Bronchial epithelial cell (primary cell): ENCODE measurements at regions not wholly inside any gene's neighbourhood (a gene's known extent, or its start where the extent isn't known, plus 50 kb on each side); places are given as distances from the start of the nearest gene placed in this dataset.
A peak's percentile ranks its signal among the peaks of the same experiment; 100 is the strongest.

Source experiments
- DNase-seq: peaks from one replicate; pipeline ENCODE4 v3.0.0-alpha.2; 2010; ENCODE audit warnings: low read depth
- FAIRE-seq: peaks from 2 replicates; lab custom pipeline; 2011; peaks lifted over from hg19 to GRCh38; lab: Jason Lieb, UNC
- H3K27me3 ChIP-seq: 2 replicates; pipeline ENCODE4 v1.5.1; 2011; ENCODE audit warnings: low read length; ENCODE audit not compliant: control insufficient read depth, insufficient read depth
- H3K36me3 ChIP-seq: 2 replicates; pipeline ENCODE4 v1.5.1; 2011; ENCODE audit warnings: low read length; ENCODE audit not compliant: control insufficient read depth, insufficient read depth
- H3K4me3 ChIP-seq: 2 replicates; pipeline ENCODE4 v1.5.1; 2011; ENCODE audit warnings: mild to moderate bottlenecking, low read depth, low read length, control low read depth
- CTCF ChIP-seq: IDR thresholded peaks from 2 replicates; pipeline ENCODE4 v1.5.1; 2011; ENCODE audit warnings: mild to moderate bottlenecking, moderate library complexity, low read length, control low read depth, inconsistent platforms; ENCODE audit not compliant: insufficient read depth, severe bottlenecking

- FAIRE-seq (no peak), DNase-seq (no peak)
- Histone ChIP-seq H3K4me3 (no peak overlapping the region), H3K27me3 (no peaks in the 10 kb centered on the region), H3K36me3 (no peaks in the 10 kb centered on the region)
- TF ChIP-seq CTCF = no peak
Measured at GRCh38 chrX:5122181-5122678, 1106.4 kb downstream of the NLGN4X start.

GRCh38 chrX:5117816-5118215 is 1110.9 kb downstream of the NLGN4X start:
- no peaks in the 10 kb centered on the region for H3K27me3 ChIP-seq
- no peak overlapping the region for H3K4me3 ChIP-seq
- no peaks in the 10 kb centered on the region for H3K36me3 ChIP-seq
- no peak for FAIRE-seq
- DNase-seq = peak; percentile 13
- TF ChIP-seq CTCF = no peak

- DNase-seq (peak; percentile 34), FAIRE-seq (no peak)
- H3K36me3 ChIP-seq = no peaks in the 10 kb centered on the region
Measured at GRCh38 chrX:5113128-5113527, 1115.5 kb downstream of the NLGN4X start.

GRCh38 chrX:5100004-5100403 is 1128.7 kb downstream of the NLGN4X start:
- no peak for FAIRE-seq
- H3K4me3 ChIP-seq = no peak overlapping the region
- TF ChIP-seq CTCF = no peak
- DNase-seq = no peak
- H3K27me3 ChIP-seq = no peaks in the 10 kb centered on the region
- no peaks in the 10 kb centered on the region for H3K36me3 ChIP-seq

More at GRCh38 chrX:5113128-5113527, 1115.5 kb downstream of the NLGN4X start:
- TF ChIP-seq CTCF = peak; percentile 28
- Histone ChIP-seq H3K4me3 (no peak overlapping the region), H3K27me3 (no peaks in the 10 kb centered on the region)

GRCh38 chrX:5086388-5086787 is 1142.3 kb downstream of the NLGN4X start:
- Histone ChIP-seq H3K4me3 (no peak overlapping the region), H3K36me3 (no peaks in the 10 kb centered on the region), H3K27me3 (no peaks in the 10 kb centered on the region)
- DNase-seq (peak; percentile 28), FAIRE-seq (no peak)
- TF ChIP-seq CTCF = no peak

GRCh38 chrX:5084279-5084678 is 1144.4 kb downstream of the NLGN4X start:
- FAIRE-seq = no peak

More at GRCh38 chrX:5084279-5084678, 1144.4 kb downstream of the NLGN4X start:
- Histone ChIP-seq H3K27me3 (no peaks in the 10 kb centered on the region), H3K4me3 (no peak overlapping the region), H3K36me3 (no peaks in the 10 kb centered on the region)
- no peak for TF ChIP-seq CTCF
- DNase-seq = no peak
